MM.1S (cell line): ENCODE measurements at regions not wholly inside any gene's neighbourhood (a gene's known extent, or its start where the extent isn't known, plus 50 kb on each side); places are given as distances from the start of the nearest gene placed in this dataset.

Experiments used
- DNase-seq: peaks from one replicate; pipeline ENCODE4 v3.0.0-alpha.2; 2015
- H2AFZ ChIP-seq: fragments of 300-600 bp; sonication (generic); 2 replicates; pipeline ENCODE4 v1.6.0; 2016; ENCODE audit warnings: antibody characterized with exemption, low read length
- H3F3A ChIP-seq: fragments of 300-600 bp; sonication (generic); 2 replicates; pipeline ENCODE4 v1.6.1; 2016; ENCODE audit warnings: mild to moderate bottlenecking, antibody characterized with exemption, low read length, moderate library complexity, mixed read lengths; ENCODE audit not compliant: insufficient read depth
- H3K27ac ChIP-seq: fragments of 300-600 bp; sonication (generic); 2 replicates; pipeline ENCODE4 v1.5.1; 2016; ENCODE audit warnings: mild to moderate bottlenecking, low read length
- H3K27me3 ChIP-seq: fragments of 300-600 bp; sonication (generic); replicated peaks from 2 replicates; pipeline ENCODE4 v1.6.0; 2016; ENCODE audit warnings: low read length; ENCODE audit not compliant: insufficient read depth
- H3K36me3 ChIP-seq: fragments of 300-600 bp; sonication (generic); replicated peaks from 2 replicates; pipeline ENCODE4 v1.6.1; 2016; ENCODE audit warnings: mild to moderate bottlenecking, low read length, mixed read lengths; ENCODE audit not compliant: insufficient read depth
- H3K4me1 ChIP-seq: fragments of 300-600 bp; sonication (generic); 2 replicates; pipeline ENCODE4 v1.6.1; 2016; ENCODE audit warnings: low read length, mixed read lengths
- H3K4me2 ChIP-seq: fragments of 300-600 bp; sonication (generic); 2 replicates; pipeline ENCODE4 v1.6.0; 2016; ENCODE audit warnings: low read depth, low read length
- H3K4me3 ChIP-seq: fragments of 300-600 bp; sonication (generic); 2 replicates; pipeline ENCODE4 v1.5.1; 2016; ENCODE audit warnings: low read length, mixed read lengths
- H3K79me2 ChIP-seq: fragments of 300-600 bp; sonication (generic); 2 replicates; pipeline ENCODE4 v1.6.1; 2016; ENCODE audit warnings: mixed run types, low read length, mixed read lengths
- H3K9ac ChIP-seq: fragments of 300-600 bp; sonication (generic); 2 replicates; pipeline ENCODE4 v1.6.1; 2016; ENCODE audit warnings: low read length, mixed read lengths
- H3K9me2 ChIP-seq: fragments of 300-600 bp; sonication (generic); replicated peaks from 2 replicates; pipeline ENCODE4 v1.6.1; 2016; ENCODE audit warnings: mild to moderate bottlenecking, low read length, mixed read lengths; ENCODE audit not compliant: insufficient read depth
- H3K9me3 ChIP-seq: fragments of 300-600 bp; sonication (generic); replicated peaks from 2 replicates; pipeline ENCODE4 v1.6.1; 2016; ENCODE audit warnings: mild to moderate bottlenecking, low read length, mixed read lengths; ENCODE audit not compliant: insufficient read depth
- H4K20me1 ChIP-seq: fragments of 300-600 bp; sonication (generic); 2 replicates; pipeline ENCODE4 v1.6.1; 2016; ENCODE audit warnings: mild to moderate bottlenecking, low read length, moderate library complexity, mixed read lengths; ENCODE audit not compliant: insufficient read depth
- EZH2 ChIP-seq: fragments of 300-600 bp; sonication (generic); optimal IDR thresholded peaks from 2 replicates; pipeline ENCODE3; 2017; ENCODE audit warnings: low read depth, mild to moderate bottlenecking, antibody characterized with exemption, low read length, mixed read lengths
- EZH2phosphoT487 ChIP-seq: fragments of 300-600 bp; sonication (generic); IDR thresholded peaks from 2 replicates; pipeline ENCODE4 v1.6.1; 2018; ENCODE audit warnings: antibody characterized with exemption, low read length
- TF ChIP-seq, protein P1 (sequence below): fragments of 300-600 bp; sonication (generic); IDR thresholded peaks from 2 replicates; pipeline ENCODE4 v1.5.1; 2016; ENCODE audit warnings: antibody characterized with exemption, low read length, mixed read lengths

DNA sequence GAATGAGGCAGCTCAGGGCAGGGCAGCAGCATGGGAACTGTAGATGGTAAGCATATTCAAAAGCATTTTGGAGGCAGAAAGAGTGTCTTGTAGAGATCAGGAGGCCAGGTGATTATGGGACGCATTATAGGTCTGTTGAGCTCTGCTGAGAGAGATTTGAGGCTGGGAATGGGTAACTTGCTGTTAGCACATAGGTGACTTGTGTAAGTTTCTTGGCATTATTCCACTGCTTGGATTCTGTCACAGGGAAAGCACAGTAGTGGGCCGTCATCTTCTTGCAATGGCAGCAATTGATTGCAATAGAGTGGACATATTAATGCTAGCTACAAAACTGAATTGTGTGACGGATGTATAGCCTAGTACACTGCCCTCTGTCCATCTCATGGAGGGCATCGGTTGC lies 434.3 kb upstream of the IGFBP3 start:
- DNase-seq, result no peak
- H3K27me3 ChIP-seq, result no peaks in the 10 kb centered on the region
- H4K20me1 ChIP-seq, result no peaks in the 10 kb centered on the region
- H3K27ac ChIP-seq, result no peak overlapping the region
- TF ChIP-seq, protein P1, sequence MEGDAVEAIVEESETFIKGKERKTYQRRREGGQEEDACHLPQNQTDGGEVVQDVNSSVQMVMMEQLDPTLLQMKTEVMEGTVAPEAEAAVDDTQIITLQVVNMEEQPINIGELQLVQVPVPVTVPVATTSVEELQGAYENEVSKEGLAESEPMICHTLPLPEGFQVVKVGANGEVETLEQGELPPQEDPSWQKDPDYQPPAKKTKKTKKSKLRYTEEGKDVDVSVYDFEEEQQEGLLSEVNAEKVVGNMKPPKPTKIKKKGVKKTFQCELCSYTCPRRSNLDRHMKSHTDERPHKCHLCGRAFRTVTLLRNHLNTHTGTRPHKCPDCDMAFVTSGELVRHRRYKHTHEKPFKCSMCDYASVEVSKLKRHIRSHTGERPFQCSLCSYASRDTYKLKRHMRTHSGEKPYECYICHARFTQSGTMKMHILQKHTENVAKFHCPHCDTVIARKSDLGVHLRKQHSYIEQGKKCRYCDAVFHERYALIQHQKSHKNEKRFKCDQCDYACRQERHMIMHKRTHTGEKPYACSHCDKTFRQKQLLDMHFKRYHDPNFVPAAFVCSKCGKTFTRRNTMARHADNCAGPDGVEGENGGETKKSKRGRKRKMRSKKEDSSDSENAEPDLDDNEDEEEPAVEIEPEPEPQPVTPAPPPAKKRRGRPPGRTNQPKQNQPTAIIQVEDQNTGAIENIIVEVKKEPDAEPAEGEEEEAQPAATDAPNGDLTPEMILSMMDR, result no peak
- TF ChIP-seq EZH2phosphoT487 (no peak), EZH2 (no peak)
- no peaks in the 10 kb centered on the region for H3K79me2 ChIP-seq
- no peak overlapping the region for H3K4me2 ChIP-seq
- no peaks in the 10 kb centered on the region for H3K9me2 ChIP-seq
- H2AFZ ChIP-seq, result no peak overlapping the region
- H3K9ac ChIP-seq, result no peak overlapping the region
- H3K9me3 ChIP-seq, result no peaks in the 10 kb centered on the region
- no peaks in the 10 kb centered on the region for H3K4me1 ChIP-seq
- H3F3A ChIP-seq, result no peaks in the 10 kb centered on the region
- H3K36me3 ChIP-seq, result no peaks in the 10 kb centered on the region
- H3K4me3 ChIP-seq, result no peak overlapping the region

DNA sequence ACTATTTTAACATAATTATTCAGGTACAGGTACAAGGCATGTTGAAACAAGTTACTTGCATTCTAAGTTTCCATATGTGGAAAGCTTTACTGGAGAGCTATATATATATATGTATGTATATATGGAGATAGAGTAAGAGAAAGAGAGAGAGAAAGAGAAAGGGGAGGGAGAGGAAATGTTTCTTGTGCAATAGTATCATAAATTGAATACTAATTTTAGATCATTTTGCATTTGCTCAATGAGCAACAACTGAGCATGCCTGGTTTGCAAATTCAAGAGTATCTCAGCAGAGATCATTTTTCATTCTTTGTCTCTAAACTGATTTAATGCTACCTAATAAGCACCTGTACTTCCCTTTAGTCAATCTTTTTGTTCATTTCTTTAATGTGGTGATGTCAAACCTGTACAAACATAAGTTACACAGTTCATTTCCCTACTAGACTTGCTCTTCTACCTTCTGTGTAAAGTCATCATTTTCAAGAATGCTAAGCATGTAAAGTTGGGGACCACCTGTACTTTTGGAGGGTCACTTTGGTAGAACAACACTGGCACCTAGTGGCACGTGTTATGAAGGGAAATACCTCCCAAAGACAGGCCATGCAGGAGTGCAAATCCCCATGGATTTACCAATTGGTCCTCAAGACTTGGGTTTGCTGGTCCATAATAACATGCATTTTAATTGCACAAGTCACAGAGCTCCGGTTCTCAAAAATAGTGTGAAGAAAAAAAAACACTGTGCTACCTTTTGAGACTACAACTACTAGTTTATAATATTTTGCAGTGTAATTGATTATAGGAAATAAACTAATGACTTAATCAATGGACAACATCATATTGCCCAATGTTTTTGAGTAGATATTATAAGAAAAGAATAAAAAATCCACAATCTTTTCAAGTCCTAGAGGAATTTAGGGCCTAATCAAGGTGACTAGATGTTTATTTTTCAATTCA lies 431.2 kb upstream of the IGFBP3 start:
- Histone ChIP-seq H3K79me2 (no peaks in the 10 kb centered on the region), H2AFZ (no peak overlapping the region), H4K20me1 (no peaks in the 10 kb centered on the region), H3K4me3 (no peak overlapping the region), H3K4me2 (no peak overlapping the region), H3K36me3 (no peaks in the 10 kb centered on the region), H3K4me1 (no peaks in the 10 kb centered on the region), H3K9me2 (no peaks in the 10 kb centered on the region), H3F3A (no peaks in the 10 kb centered on the region), H3K27ac (no peak overlapping the region), H3K27me3 (no peaks in the 10 kb centered on the region), H3K9me3 (no peaks in the 10 kb centered on the region), H3K9ac (no peak overlapping the region)
- no peak for TF ChIP-seq EZH2
- TF ChIP-seq, protein P1, result peak; percentile 79
- peak; percentile 50 for DNase-seq

DNA sequence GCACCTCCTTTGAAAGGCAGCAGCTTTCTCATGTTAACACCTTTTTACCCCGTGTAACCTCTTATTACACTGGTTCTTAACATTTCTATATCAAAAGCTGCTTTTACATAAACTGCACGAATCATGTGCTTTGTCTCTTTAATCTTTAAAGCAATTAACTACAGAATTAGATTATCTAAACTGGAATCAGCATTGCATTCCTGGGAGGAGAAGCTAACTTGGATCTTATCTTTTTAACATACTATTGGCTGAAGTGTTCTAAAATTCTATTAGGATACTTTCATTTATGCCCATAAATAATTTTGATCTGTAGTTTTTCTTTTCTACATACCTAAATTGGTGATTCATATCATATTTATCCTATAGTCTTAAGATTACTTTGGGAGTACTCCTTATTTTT lies 428.4 kb upstream of the IGFBP3 start:
- no peak for DNase-seq
- no peaks in the 10 kb centered on the region for H3K9me2 ChIP-seq
- H3K27ac ChIP-seq, result no peak overlapping the region
- H3K4me3 ChIP-seq, result no peak overlapping the region
- H3K4me2 ChIP-seq, result no peak overlapping the region
- no peaks in the 10 kb centered on the region for H3K36me3 ChIP-seq
- no peaks in the 10 kb centered on the region for H3K27me3 ChIP-seq
- no peaks in the 10 kb centered on the region for H4K20me1 ChIP-seq
- no peak overlapping the region for H3K9ac ChIP-seq
- no peaks in the 10 kb centered on the region for H3K4me1 ChIP-seq
- no peaks in the 10 kb centered on the region for H3F3A ChIP-seq
- no peak overlapping the region for H2AFZ ChIP-seq
- TF ChIP-seq, protein P1, result no peak
- H3K9me3 ChIP-seq, result no peaks in the 10 kb centered on the region
- H3K79me2 ChIP-seq, result no peaks in the 10 kb centered on the region
